RWPE2 (cell line): ENCODE measurements at regions not wholly inside any gene's neighbourhood (a gene's known extent, or its start where the extent isn't known, plus 50 kb on each side); places are given as distances from the start of the nearest gene placed in this dataset.

Source experiments
- ATAC-seq: fragments of 200-7000 bp; cut with Tn5 transposase; 3 replicates; pipeline ENCODE4 v1.9.1; 2021; ENCODE audit warnings: low read depth
- DNase-seq: peaks from one replicate; pipeline ENCODE4 v3.0.0-alpha.2; 2020; ENCODE audit warnings: low spot score
- H3K27ac ChIP-seq: fragments of 450-650 bp; 2 replicates; pipeline ENCODE4 v1.5.1; 2017; ENCODE audit warnings: mild to moderate bottlenecking; ENCODE audit not compliant: poor library complexity, severe bottlenecking
- H3K27me3 ChIP-seq: fragments of 250-450 bp; sonication (Bioruptor Pico); 2 replicates; pipeline ENCODE4 v1.5.1; 2021; ENCODE audit warnings: mild to moderate bottlenecking, moderate library complexity; ENCODE audit not compliant: insufficient read depth, poor library complexity, severe bottlenecking
- H3K36me3 ChIP-seq: fragments of 250-450 bp; sonication (Bioruptor Pico); 2 replicates; pipeline ENCODE4 v1.5.1; 2020; ENCODE audit warnings: low read depth, mild to moderate bottlenecking, moderate library complexity
- H3K4me1 ChIP-seq: fragments of 250-450 bp; sonication (Bioruptor Pico); 2 replicates; pipeline ENCODE4 v1.5.1; 2021; ENCODE audit warnings: mild to moderate bottlenecking, moderate library complexity; ENCODE audit not compliant: insufficient read depth, poor library complexity, severe bottlenecking
- H3K4me3 ChIP-seq: fragments of 250-450 bp; sonication (Bioruptor Pico); 2 replicates; pipeline ENCODE4 v1.5.1; 2021; ENCODE audit warnings: mild to moderate bottlenecking, moderate library complexity; ENCODE audit not compliant: severe bottlenecking
- H3K9me3 ChIP-seq: fragments of 250-450 bp; sonication (Bioruptor Pico); 2 replicates; pipeline ENCODE4 v1.5.1; 2021; ENCODE audit warnings: mild to moderate bottlenecking, moderate library complexity; ENCODE audit not compliant: severe bottlenecking
- CTCF ChIP-seq: fragments of 450-650 bp; IDR thresholded peaks from one replicate; pipeline ENCODE4 v1.5.1; 2017; ENCODE audit warnings: mild to moderate bottlenecking, moderate library complexity; ENCODE audit not compliant: poor library complexity, severe bottlenecking

GRCh38 chr14:22410497-22410896, 178.5 kb downstream of the DAD1 start:
- H3K4me3 ChIP-seq: no peak overlapping the region
- H3K27me3 ChIP-seq: no peaks in the 10 kb centered on the region
- no peaks in the 10 kb centered on the region for H3K4me1 ChIP-seq
- H3K36me3 ChIP-seq: no peaks in the 10 kb centered on the region
- no peak overlapping the region for H3K27ac ChIP-seq
- no peak for TF ChIP-seq CTCF
- ATAC-seq (no peak), DNase-seq (no peak)
- H3K9me3 ChIP-seq: no peaks in the 10 kb centered on the region

- Histone ChIP-seq H3K27me3 (no peaks in the 10 kb centered on the region), H3K27ac (no peak overlapping the region), H3K9me3 (no peaks in the 10 kb centered on the region), H3K36me3 (no peaks in the 10 kb centered on the region), H3K4me3 (no peak overlapping the region), H3K4me1 (no peaks in the 10 kb centered on the region)
- ATAC-seq: no peak
- no peak for DNase-seq
- no peak for TF ChIP-seq CTCF
Observed at GRCh38 chr14:22409006-22409405, 180.0 kb downstream of the DAD1 start.

- ATAC-seq (no peak), DNase-seq (no peak)
- H3K4me3 ChIP-seq: no peak overlapping the region
- H3K27me3 ChIP-seq: no peaks in the 10 kb centered on the region
- no peak for TF ChIP-seq CTCF
- H3K4me1 ChIP-seq: no peaks in the 10 kb centered on the region
- no peaks in the 10 kb centered on the region for H3K9me3 ChIP-seq
- no peaks in the 10 kb centered on the region for H3K36me3 ChIP-seq
- no peak overlapping the region for H3K27ac ChIP-seq
Observed at GRCh38 chr14:22408547-22408946, 180.5 kb downstream of the DAD1 start.

- no peak for DNase-seq
Observed at GRCh38 chr14:22407033-22407432, 182.0 kb downstream of the DAD1 start.

GRCh38 chr14:22405201-22405600, 183.8 kb downstream of the DAD1 start:
- no peaks in the 10 kb centered on the region for H3K27me3 ChIP-seq
- H3K27ac ChIP-seq: no peak overlapping the region
- no peak for ATAC-seq

More at GRCh38 chr14:22407033-22407432, 182.0 kb downstream of the DAD1 start:
- H3K27ac ChIP-seq: no peak overlapping the region
- H3K27me3 ChIP-seq: no peaks in the 10 kb centered on the region
- H3K36me3 ChIP-seq: no peaks in the 10 kb centered on the region
- no peak for ATAC-seq
- H3K9me3 ChIP-seq: no peaks in the 10 kb centered on the region
- no peak for TF ChIP-seq CTCF
- no peaks in the 10 kb centered on the region for H3K4me1 ChIP-seq
- H3K4me3 ChIP-seq: no peak overlapping the region

More at GRCh38 chr14:22405201-22405600, 183.8 kb downstream of the DAD1 start:
- Histone ChIP-seq H3K4me1 (no peaks in the 10 kb centered on the region), H3K36me3 (no peaks in the 10 kb centered on the region), H3K9me3 (no peaks in the 10 kb centered on the region), H3K4me3 (no peak overlapping the region)
- no peak for DNase-seq
- no peak for TF ChIP-seq CTCF
